Neural cell (in vitro differentiated cells): ENCODE measurements at regions not wholly inside any gene's neighbourhood (a gene's known extent, or its start where the extent isn't known, plus 50 kb on each side); places are given as distances from the start of the nearest gene placed in this dataset.

Experiments
- H2AFZ ChIP-seq: fragments of 200-600, 300-800 bp; sonication (generic), shearing (Covaris generic); 2 replicates; pipeline ENCODE4 v1.6.0; 2014; ENCODE audit warnings: low read depth, mild to moderate bottlenecking, antibody characterized with exemption, low read length, moderate library complexity
- H3F3A ChIP-seq: fragments of 200-600 bp; shearing (Covaris generic); 2 replicates; pipeline ENCODE4 v1.6.1; 2016; ENCODE audit warnings: mild to moderate bottlenecking, moderate library complexity, mixed read lengths, antibody characterized with exemption, low read length; ENCODE audit not compliant: insufficient read depth, poor library complexity, severe bottlenecking
- H3K27ac ChIP-seq: fragments of 200-600, 300-800 bp; sonication (generic), shearing (Covaris generic); 2 replicates; pipeline ENCODE4 v1.5.1; 2014; ENCODE audit warnings: mild to moderate bottlenecking, low read length, moderate library complexity
- H3K27me3 ChIP-seq: fragments of 300-800, 200-600 bp; sonication (generic), shearing (Covaris generic); 2 replicates; pipeline ENCODE4 v1.6.0; 2014; ENCODE audit warnings: mild to moderate bottlenecking, low read depth, low read length, moderate library complexity; ENCODE audit not compliant: insufficient read depth
- H3K36me3 ChIP-seq: fragments of 300-800, 200-600 bp; sonication (generic), shearing (Covaris generic); 2 replicates; pipeline ENCODE4 v1.5.1; 2014; ENCODE audit warnings: mild to moderate bottlenecking, antibody characterized with exemption, low read length, moderate library complexity; ENCODE audit not compliant: insufficient read depth
- H3K4me2 ChIP-seq: fragments of 300-800, 200-600 bp; sonication (generic), shearing (Covaris generic); 2 replicates; pipeline ENCODE4 v1.6.0; 2014; ENCODE audit warnings: mild to moderate bottlenecking, low read length
- H3K4me3 ChIP-seq: fragments of 300-800, 200-600 bp; sonication (generic), shearing (Covaris generic); 2 replicates; pipeline ENCODE4 v1.5.1; 2014; ENCODE audit warnings: mild to moderate bottlenecking, low read length, moderate library complexity
- H3K79me2 ChIP-seq: fragments of 200-600 bp; shearing (Covaris generic); replicated peaks from 2 replicates; pipeline ENCODE4 v1.6.0; 2014; ENCODE audit warnings: mild to moderate bottlenecking, low read length, moderate library complexity; ENCODE audit not compliant: insufficient read depth
- H3K9ac ChIP-seq: fragments of 300-800, 200-600 bp; sonication (generic), shearing (Covaris generic); 2 replicates; pipeline ENCODE4 v1.6.1; 2016; ENCODE audit warnings: mild to moderate bottlenecking, low read length, mixed read lengths
- H3K9me2 ChIP-seq: fragments of 200-600 bp; shearing (Covaris generic); 2 replicates; pipeline ENCODE4 v1.6.1; 2016; ENCODE audit warnings: mild to moderate bottlenecking, low read length, mixed read lengths; ENCODE audit not compliant: insufficient read depth
- H3K9me3 ChIP-seq: fragments of 200-600, 300-800 bp; sonication (generic), shearing (Covaris generic); 2 replicates; pipeline ENCODE4 v1.6.1; 2016; ENCODE audit warnings: mild to moderate bottlenecking, mixed run types, low read length, moderate library complexity, mixed read lengths
- H4K20me1 ChIP-seq: fragments of 200-600 bp; shearing (Covaris generic); 2 replicates; pipeline ENCODE4 v1.6.1; 2016; ENCODE audit warnings: mild to moderate bottlenecking, mixed run types; ENCODE audit not compliant: insufficient read depth
- CTCF ChIP-seq: fragments of 450-650 bp; IDR thresholded peaks from 2 replicates; pipeline ENCODE4 v1.5.1; 2014; ENCODE audit warnings: antibody characterized with exemption, mild to moderate bottlenecking, moderate library complexity; ENCODE audit not compliant: poor library complexity, severe bottlenecking
- EP300 ChIP-seq: fragments of 450-650 bp; conservative IDR thresholded peaks from 2 replicates; pipeline ENCODE4 v1.6.1; 2014; ENCODE audit warnings: antibody characterized with exemption, mild to moderate bottlenecking, moderate library complexity; ENCODE audit not compliant: poor library complexity, severe bottlenecking
- EZH2 ChIP-seq: fragments of 200-600, 300-800 bp; shearing (Covaris generic), sonication (generic); IDR thresholded peaks from 2 replicates; pipeline ENCODE4 v1.6.1; 2014; ENCODE audit warnings: antibody characterized with exemption, low read length, borderline replicate concordance, mild to moderate bottlenecking; ENCODE audit not compliant: insufficient read depth, poor library complexity, severe bottlenecking
- MXI1 ChIP-seq: fragments of 450-650 bp; conservative IDR thresholded peaks from 2 replicates; pipeline ENCODE4 v1.6.1; 2014; ENCODE audit warnings: antibody characterized with exemption, mild to moderate bottlenecking; ENCODE audit not compliant: poor library complexity, severe bottlenecking
- POLR2AphosphoS5 ChIP-seq: IDR thresholded peaks from 2 replicates; pipeline ENCODE4 v1.6.1; 2012
- RAD21 ChIP-seq: fragments of 450-650 bp; conservative IDR thresholded peaks from 2 replicates; pipeline ENCODE4 v1.6.1; 2014; ENCODE audit warnings: antibody characterized with exemption, mild to moderate bottlenecking, moderate library complexity
- REST ChIP-seq: IDR thresholded peaks from 2 replicates; pipeline ENCODE4 v1.6.1; 2012; ENCODE audit warnings: borderline replicate concordance
- SMC3 ChIP-seq: fragments of 450-650 bp; conservative IDR thresholded peaks from 2 replicates; pipeline ENCODE4 v1.6.1; 2014; ENCODE audit warnings: antibody characterized with exemption, mild to moderate bottlenecking, moderate library complexity; ENCODE audit not compliant: poor library complexity
- TAF1 ChIP-seq: IDR thresholded peaks from 2 replicates; pipeline ENCODE4 v1.6.1; 2012; ENCODE audit warnings: low read depth

GRCh38 chr2:123563515-123563914, 461.6 kb upstream of the CNTNAP5 start:
- Histone ChIP-seq H3K9ac (no peak overlapping the region), H3K36me3 (no peaks in the 10 kb centered on the region), H3K79me2 (no peaks in the 10 kb centered on the region), H3K27me3 (no peaks in the 10 kb centered on the region), H4K20me1 (no peaks in the 10 kb centered on the region), H3K4me3 (no peak overlapping the region), H3K4me2 (no peak overlapping the region), H3K9me2 (no peaks in the 10 kb centered on the region), H3K9me3 (no peaks in the 10 kb centered on the region), H2AFZ (no peak overlapping the region), H3F3A (no peaks in the 10 kb centered on the region), H3K27ac (no peak overlapping the region)
- TF ChIP-seq TAF1: no peak
- TF ChIP-seq REST: no peak
- TF ChIP-seq EZH2: no peak
- TF ChIP-seq RAD21: no peak
- TF ChIP-seq MXI1: no peak
- TF ChIP-seq POLR2AphosphoS5: no peak
- TF ChIP-seq SMC3: no peak
- TF ChIP-seq CTCF: no peak
- TF ChIP-seq EP300: no peak

GRCh38 chr2:123566291-123566946, 458.7 kb upstream of the CNTNAP5 start:
- no peak overlapping the region for H3K4me2 ChIP-seq
- no peaks in the 10 kb centered on the region for H3K79me2 ChIP-seq
- H3K9me3 ChIP-seq: no peaks in the 10 kb centered on the region
- no peaks in the 10 kb centered on the region for H4K20me1 ChIP-seq
- no peaks in the 10 kb centered on the region for H3F3A ChIP-seq
- no peak overlapping the region for H3K4me3 ChIP-seq
- no peaks in the 10 kb centered on the region for H3K36me3 ChIP-seq
- no peaks in the 10 kb centered on the region for H3K9me2 ChIP-seq
- no peak overlapping the region for H2AFZ ChIP-seq
- no peak for TF ChIP-seq POLR2AphosphoS5
- TF ChIP-seq CTCF: no peak
- no peak for TF ChIP-seq MXI1
- TF ChIP-seq SMC3: no peak
- no peak overlapping the region for H3K9ac ChIP-seq
- no peak overlapping the region for H3K27ac ChIP-seq
- no peaks in the 10 kb centered on the region for H3K27me3 ChIP-seq
